Gastrocnemius medialis (tissue), 4 donors: ENCODE measurements at regions not wholly inside any gene's neighbourhood (a gene's known extent, or its start where the extent isn't known, plus 50 kb on each side); places are given as distances from the start of the nearest gene placed in this dataset.

Experiments used
- POLR2A ChIP-seq, 2 donors: fragments of 450-650 bp; IDR thresholded peaks; one replicate each; pipeline ENCODE4 v1.6.1; 2017; ENCODE audit warnings: antibody characterized with exemption in 2 of 2, mild to moderate bottlenecking in 2 of 2, moderate library complexity in 2 of 2
- TF ChIP-seq, protein P1 (sequence below), 5 experiments: fragments of 450-650 bp in 3 of 5; fragments of 200-600 bp in 2 of 5; sonication (generic) in 2 of 5; IDR thresholded peaks in 4 of 5; conservative IDR thresholded peaks in 1 of 5; 1 replicate in 4 of 5; 2 replicates in 1 of 5; pipeline ENCODE4 v1.5.1; 2016 to 2019; ENCODE audit warnings: antibody characterized with exemption in 5 of 5, mild to moderate bottlenecking in 3 of 5, moderate library complexity in 3 of 5

DNA sequence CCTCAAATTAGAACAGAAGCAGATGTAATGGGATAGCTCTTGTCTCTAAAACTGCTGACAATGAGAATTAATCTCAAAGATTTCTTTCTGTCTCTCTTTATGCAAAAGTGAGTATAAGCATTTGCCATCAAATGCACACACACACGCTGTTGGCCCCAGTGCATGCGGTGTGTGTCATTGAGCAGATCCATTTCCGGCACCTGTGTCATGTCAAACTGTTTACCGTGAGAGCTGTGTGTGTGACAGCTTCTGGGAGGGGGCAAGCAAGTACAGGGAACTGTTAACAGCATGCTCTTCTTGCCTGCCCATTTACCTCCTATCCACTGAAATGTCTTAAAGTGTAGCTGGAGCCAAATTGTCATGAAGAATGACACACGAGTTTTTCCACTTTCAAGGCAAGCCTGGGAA, 297.9 kb upstream of the FAT4 start:
- TF ChIP-seq, protein P1, sequence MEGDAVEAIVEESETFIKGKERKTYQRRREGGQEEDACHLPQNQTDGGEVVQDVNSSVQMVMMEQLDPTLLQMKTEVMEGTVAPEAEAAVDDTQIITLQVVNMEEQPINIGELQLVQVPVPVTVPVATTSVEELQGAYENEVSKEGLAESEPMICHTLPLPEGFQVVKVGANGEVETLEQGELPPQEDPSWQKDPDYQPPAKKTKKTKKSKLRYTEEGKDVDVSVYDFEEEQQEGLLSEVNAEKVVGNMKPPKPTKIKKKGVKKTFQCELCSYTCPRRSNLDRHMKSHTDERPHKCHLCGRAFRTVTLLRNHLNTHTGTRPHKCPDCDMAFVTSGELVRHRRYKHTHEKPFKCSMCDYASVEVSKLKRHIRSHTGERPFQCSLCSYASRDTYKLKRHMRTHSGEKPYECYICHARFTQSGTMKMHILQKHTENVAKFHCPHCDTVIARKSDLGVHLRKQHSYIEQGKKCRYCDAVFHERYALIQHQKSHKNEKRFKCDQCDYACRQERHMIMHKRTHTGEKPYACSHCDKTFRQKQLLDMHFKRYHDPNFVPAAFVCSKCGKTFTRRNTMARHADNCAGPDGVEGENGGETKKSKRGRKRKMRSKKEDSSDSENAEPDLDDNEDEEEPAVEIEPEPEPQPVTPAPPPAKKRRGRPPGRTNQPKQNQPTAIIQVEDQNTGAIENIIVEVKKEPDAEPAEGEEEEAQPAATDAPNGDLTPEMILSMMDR (IDR thresholded peaks at IDR 0.05 in 4 of 5, conservative IDR thresholded peaks at IDR 0.05 in 1 of 5): no peak
- TF ChIP-seq POLR2A (IDR thresholded peaks at IDR 0.05): no peak
